ENCODE measurements at regions not wholly inside any gene's neighbourhood (a gene's known extent, or its start where the extent isn't known, plus 50 kb on each side); places are given as distances from the start of the nearest gene placed in this dataset.

GRCh38 chr22:47539374-47539773, 776.9 kb downstream of the TBC1D22A start:
- H3K9me3 ChIP-seq (ENCODE audit: insufficient read depth, low read depth, low read length) = peaks cover 8% of the 10 kb centered on the region; the same call in 1 of the 2 replicates
- H3K27me3 ChIP-seq (ENCODE audit: insufficient read depth, low read length, poor library complexity, severe bottlenecking) = no peaks in the 10 kb centered on the region
- TF ChIP-seq CTCF (conservative IDR thresholded peaks at IDR 0.05; ENCODE audit: low read length) (no peak), EZH2phosphoT487 (IDR thresholded peaks at IDR 0.05; ENCODE audit: borderline replicate concordance) (no peak)

GRCh38 chr22:47535681-47536080, 773.2 kb downstream of the TBC1D22A start:
- TF ChIP-seq CTCF (conservative IDR thresholded peaks at IDR 0.05; ENCODE audit: low read length) (no peak), EZH2phosphoT487 (IDR thresholded peaks at IDR 0.05; ENCODE audit: borderline replicate concordance) (no peak)
- Histone ChIP-seq H4K20me1 (ENCODE audit: insufficient read depth, low read length, poor library complexity, severe bottlenecking) (no peaks in the 10 kb centered on the region), H3K4me3 (ENCODE audit: low read length, poor library complexity, severe bottlenecking) (no peak overlapping the region), H3K9ac (ENCODE audit: low read depth, low read length, poor library complexity, severe bottlenecking) (no peak overlapping the region), H3K4me1 (ENCODE audit: insufficient read depth, low read length, poor library complexity, severe bottlenecking) (no peaks in the 10 kb centered on the region), H3K36me3 (ENCODE audit: insufficient read depth, low read length) (no peaks in the 10 kb centered on the region), H3K27me3 (ENCODE audit: insufficient read depth, low read length, poor library complexity, severe bottlenecking) (no peaks in the 10 kb centered on the region), H3K4me2 (ENCODE audit: low read depth, low read length, poor library complexity, severe bottlenecking) (no peak overlapping the region), H3K79me2 (ENCODE audit: insufficient read depth, low read length) (no peaks in the 10 kb centered on the region), H3K9me2 (replicated peaks; ENCODE audit: low read depth, low read length) (no peaks in the 10 kb centered on the region), H2AFZ (ENCODE audit: low read length) (no peak overlapping the region), H3F3A (ENCODE audit: low read depth) (no peaks in the 10 kb centered on the region), H3K9me3 (ENCODE audit: insufficient read depth, low read depth, low read length) (peaks cover 8% of the 10 kb centered on the region; the same call in 1 of the 2 replicates)

More at GRCh38 chr22:47539374-47539773, 776.9 kb downstream of the TBC1D22A start:
- no peak overlapping the region for H3K4me2 ChIP-seq (ENCODE audit: low read depth, low read length, poor library complexity, severe bottlenecking)
- no peak overlapping the region for H2AFZ ChIP-seq (ENCODE audit: low read length)
- H3F3A ChIP-seq (ENCODE audit: low read depth) = no peaks in the 10 kb centered on the region
- no peaks in the 10 kb centered on the region for H3K4me1 ChIP-seq (ENCODE audit: insufficient read depth, low read length, poor library complexity, severe bottlenecking)
- H3K79me2 ChIP-seq (ENCODE audit: insufficient read depth, low read length) = no peaks in the 10 kb centered on the region
- no peaks in the 10 kb centered on the region for H4K20me1 ChIP-seq (ENCODE audit: insufficient read depth, low read length, poor library complexity, severe bottlenecking)
- H3K9ac ChIP-seq (ENCODE audit: low read depth, low read length, poor library complexity, severe bottlenecking) = no peak overlapping the region
- no peaks in the 10 kb centered on the region for H3K9me2 ChIP-seq (replicated peaks; ENCODE audit: low read depth, low read length)
- H3K36me3 ChIP-seq (ENCODE audit: insufficient read depth, low read length) = no peaks in the 10 kb centered on the region
- no peak overlapping the region for H3K4me3 ChIP-seq (ENCODE audit: low read length, poor library complexity, severe bottlenecking)

GRCh38 chr22:47534804-47535410, 772.5 kb downstream of the TBC1D22A start:
- no peaks in the 10 kb centered on the region for H3K36me3 ChIP-seq (ENCODE audit: insufficient read depth, low read length)
- TF ChIP-seq EZH2phosphoT487 (IDR thresholded peaks at IDR 0.05; ENCODE audit: borderline replicate concordance) (no peak), CTCF (conservative IDR thresholded peaks at IDR 0.05; ENCODE audit: low read length) (no peak)
- H3K9me3 ChIP-seq (ENCODE audit: insufficient read depth, low read depth, low read length) = peaks cover 12% of the 10 kb centered on the region; the same call in 1 of the 2 replicates

More at GRCh38 chr22:47534804-47535410, 772.5 kb downstream of the TBC1D22A start:
- H3K9ac ChIP-seq (ENCODE audit: low read depth, low read length, poor library complexity, severe bottlenecking) = no peak overlapping the region
- H3K27me3 ChIP-seq (ENCODE audit: insufficient read depth, low read length, poor library complexity, severe bottlenecking) = no peaks in the 10 kb centered on the region
- H3K4me3 ChIP-seq (ENCODE audit: low read length, poor library complexity, severe bottlenecking) = no peak overlapping the region
- H3K79me2 ChIP-seq (ENCODE audit: insufficient read depth, low read length) = no peaks in the 10 kb centered on the region
- H3K4me2 ChIP-seq (ENCODE audit: low read depth, low read length, poor library complexity, severe bottlenecking) = no peak overlapping the region
- no peaks in the 10 kb centered on the region for H3K4me1 ChIP-seq (ENCODE audit: insufficient read depth, low read length, poor library complexity, severe bottlenecking)
- no peaks in the 10 kb centered on the region for H3F3A ChIP-seq (ENCODE audit: low read depth)
- no peaks in the 10 kb centered on the region for H4K20me1 ChIP-seq (ENCODE audit: insufficient read depth, low read length, poor library complexity, severe bottlenecking)
- H2AFZ ChIP-seq (ENCODE audit: low read length) = no peak overlapping the region
- H3K9me2 ChIP-seq (replicated peaks; ENCODE audit: low read depth, low read length) = no peaks in the 10 kb centered on the region
